Superior temporal gyrus (tissue), 1 donor: ENCODE measurements at regions not wholly inside any gene's neighbourhood (a gene's known extent, or its start where the extent isn't known, plus 50 kb on each side); places are given as distances from the start of the nearest gene placed in this dataset.

Experiments
- DNase-seq: peaks from one replicate; pipeline ENCODE4 v3.0.0-alpha.2; 2016; ENCODE audit errors: extremely low spot score

DNA sequence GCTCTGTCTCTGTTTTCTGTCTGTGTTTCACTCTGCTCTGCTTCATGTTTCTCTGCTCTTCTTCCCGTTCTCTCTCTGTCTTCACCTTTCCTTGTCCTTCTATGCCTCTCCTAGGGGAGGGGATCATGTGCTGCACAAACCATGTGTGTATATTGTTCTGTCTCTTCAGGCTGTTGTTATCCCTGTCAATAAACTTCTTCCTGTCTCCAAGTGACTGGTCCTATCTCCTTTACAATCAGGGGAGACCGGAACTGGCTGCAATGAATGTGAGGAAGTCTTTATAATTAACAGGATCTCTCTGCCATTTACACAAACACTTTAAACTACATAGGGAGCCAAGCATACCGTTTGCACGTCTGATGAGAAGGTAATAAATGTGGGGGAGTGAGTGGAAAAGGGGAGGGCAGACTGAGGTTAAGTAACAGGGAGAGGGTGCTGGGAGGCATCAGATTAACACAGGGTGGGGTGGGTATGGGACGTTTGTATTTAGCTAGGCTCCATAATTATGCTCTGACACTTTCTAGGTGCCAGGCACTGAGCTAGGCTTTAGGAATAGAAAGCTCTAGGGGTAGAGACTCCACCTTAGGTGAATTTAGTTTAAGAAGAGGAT, 626.1 kb downstream of the DHX35 start:
- no peak for DNase-seq

DNA sequence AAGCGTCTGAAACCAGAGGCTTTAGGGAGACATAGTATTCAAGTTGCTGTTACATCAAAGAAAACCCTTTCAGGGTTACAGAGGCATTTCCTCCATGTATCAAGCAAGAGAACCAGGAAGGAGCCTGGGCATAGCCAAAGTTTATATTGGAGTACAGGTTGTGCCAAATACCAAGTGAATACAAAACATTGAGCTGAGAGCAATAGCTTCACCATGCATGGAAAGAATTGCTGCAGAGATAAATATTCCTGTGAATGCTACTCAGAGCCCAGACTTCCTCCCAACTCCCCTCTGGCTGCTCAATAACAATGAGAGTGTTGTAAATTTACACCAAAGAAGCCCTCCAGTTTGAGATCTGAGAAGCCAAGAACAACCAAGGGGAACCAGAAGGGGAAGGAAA, 618.9 kb downstream of the DHX35 start:
- DNase-seq, result no peak

DNA sequence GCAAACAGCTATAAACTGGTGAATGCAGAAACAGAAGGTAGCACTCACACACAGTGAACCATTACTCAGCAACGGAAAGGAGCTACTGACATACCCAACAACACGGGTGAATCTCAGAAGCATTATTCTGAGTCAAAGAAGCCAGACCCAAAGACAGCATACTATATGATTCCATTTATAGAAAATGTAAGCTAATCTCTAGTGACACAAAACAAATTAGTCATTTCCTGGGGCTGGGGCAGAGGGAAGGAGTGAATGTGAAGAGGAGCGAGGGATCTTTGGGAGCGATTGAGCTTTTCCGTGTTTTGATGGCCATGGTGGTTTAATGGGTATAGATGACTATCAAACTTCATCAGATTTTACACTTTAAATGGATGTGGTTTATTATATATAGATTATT, 614.6 kb downstream of the DHX35 start:
- DNase-seq, result no peak

DNA sequence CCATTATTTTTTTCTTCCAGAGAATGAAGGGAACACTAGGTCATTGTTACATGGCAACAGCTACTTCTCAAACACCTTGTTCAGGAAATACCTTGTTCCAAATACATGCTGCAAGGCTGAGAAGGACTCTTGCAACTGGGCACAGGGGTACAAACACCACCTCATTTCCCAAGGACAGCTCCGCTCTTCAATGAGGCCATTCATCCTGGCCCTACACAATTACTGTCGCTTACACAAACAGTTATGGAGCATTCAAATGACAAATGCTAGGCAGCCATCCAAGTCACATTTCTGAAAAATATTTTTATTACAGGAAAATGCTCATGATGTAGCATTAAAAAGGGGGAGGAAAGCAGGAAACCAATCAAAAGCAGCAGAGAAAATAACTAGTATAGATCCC, 611.9 kb downstream of the DHX35 start:
- DNase-seq, result no peak

DNA sequence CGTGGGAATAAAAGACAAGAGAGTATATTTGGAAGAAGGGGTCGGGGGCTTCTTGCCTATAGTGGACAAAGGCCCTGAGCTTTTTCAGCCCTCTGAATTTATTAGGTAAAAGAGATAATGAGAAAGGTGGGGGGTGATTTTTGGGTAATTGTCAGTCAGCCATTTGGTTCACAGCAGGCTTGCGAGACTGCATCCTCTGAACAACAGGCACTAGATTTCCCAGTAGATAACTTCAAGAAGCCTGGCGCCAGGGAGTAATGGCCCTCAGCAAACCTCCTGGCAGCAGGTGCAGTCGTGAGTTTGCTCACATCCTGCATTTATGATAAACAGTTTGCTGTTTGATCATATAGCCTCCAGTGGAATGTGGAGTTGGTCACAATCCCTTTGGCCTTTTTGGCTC, 609.0 kb downstream of the DHX35 start:
- DNase-seq, result no peak

DNA sequence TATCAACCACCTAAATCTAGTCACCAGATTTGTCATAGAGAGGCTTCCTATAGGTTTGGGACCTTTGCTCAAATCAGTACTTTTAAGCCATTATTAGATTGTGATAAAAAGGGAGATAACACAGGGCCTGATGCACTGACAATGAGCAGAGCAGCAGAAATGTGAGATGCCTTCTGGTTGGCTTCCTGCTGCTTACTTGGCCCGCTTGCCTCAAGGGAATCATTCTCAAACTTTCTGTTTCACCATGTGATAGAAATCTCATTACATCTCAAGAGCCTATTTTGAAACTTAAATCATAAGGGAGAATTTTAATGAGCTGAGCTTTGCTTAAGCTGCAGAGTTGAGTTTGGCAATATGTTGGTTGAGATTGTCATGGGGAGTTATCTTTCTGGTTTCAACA, 606.0 kb downstream of the DHX35 start:
- no peak for DNase-seq

- DNase-seq, result no peak
Measured at GRCh38 chr20:39563349-39563748, 601.2 kb downstream of the DHX35 start.

GRCh38 chr20:39554341-39554740, 592.2 kb downstream of the DHX35 start:
- DNase-seq, result no peak

GRCh38 chr20:39553120-39553519, 591.0 kb downstream of the DHX35 start:
- no peak for DNase-seq

DNA sequence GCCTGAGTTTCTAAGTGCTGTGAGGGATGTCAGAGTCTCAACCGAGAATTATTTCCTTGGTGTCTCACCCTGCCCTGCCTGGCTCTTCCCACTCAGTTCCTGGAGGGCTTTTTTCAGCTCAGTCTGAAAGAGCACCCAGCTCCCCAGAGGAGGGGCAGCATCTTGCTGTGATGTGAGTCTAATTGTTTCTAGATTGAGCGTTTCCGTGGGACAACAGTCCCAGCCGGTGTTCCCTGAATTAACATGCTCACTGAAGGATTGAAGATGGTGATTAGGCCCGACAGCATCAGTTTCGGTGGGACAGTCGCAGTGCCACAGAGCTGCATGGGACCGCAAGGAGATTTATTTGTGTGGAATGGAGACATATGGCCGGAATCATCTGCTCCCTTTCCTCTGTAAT, 587.6 kb downstream of the DHX35 start:
- DNase-seq, result no peak

GRCh38 chr20:39547546-39548408, 585.6 kb downstream of the DHX35 start:
- DNase-seq, result no peak

- DNase-seq, result no peak
Measured at GRCh38 chr20:39541136-39541803, 579.1 kb downstream of the DHX35 start.

DNA sequence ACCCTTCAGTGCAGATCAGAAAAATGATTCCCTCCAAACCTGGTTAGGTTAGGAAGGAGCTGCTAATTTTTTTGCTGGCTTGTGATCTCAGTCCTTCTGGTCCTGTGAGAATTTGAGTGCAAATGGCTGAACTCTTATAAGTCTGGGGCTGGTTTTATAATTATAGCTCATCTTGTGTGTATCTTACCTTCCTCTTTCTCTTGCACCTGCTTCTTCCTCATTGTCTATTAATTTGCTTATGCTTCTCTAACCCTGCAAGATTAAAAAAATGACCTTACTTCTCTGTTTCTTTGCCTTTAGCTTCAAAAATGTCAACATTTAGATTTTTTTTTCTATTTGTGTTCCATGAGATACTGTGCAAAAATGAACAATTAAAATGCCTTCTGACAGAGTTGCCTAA, 576.2 kb downstream of the DHX35 start:
- no peak for DNase-seq

- no peak for DNase-seq
Measured at GRCh38 chr20:39535301-39535700, 573.2 kb downstream of the DHX35 start.

DNA sequence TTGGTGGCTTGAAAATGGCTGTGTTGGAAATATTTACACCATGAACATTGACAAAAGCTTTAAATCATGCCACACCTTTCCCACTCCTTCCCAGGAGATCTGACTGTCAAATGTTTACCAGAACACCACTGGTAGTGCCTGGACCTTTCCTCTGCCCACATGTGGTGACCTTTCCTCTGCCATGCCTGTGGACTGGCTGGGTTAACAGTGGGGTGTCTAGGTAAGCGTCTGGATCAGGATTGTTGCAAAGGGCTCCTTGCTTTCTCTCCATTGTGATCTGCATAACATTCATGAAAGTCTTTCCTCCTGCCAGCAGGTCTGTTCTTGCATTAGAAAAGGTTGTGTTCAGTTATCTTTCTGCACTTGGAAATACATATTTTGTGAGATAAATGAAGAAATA, 572.7 kb downstream of the DHX35 start:
- no peak for DNase-seq

DNA sequence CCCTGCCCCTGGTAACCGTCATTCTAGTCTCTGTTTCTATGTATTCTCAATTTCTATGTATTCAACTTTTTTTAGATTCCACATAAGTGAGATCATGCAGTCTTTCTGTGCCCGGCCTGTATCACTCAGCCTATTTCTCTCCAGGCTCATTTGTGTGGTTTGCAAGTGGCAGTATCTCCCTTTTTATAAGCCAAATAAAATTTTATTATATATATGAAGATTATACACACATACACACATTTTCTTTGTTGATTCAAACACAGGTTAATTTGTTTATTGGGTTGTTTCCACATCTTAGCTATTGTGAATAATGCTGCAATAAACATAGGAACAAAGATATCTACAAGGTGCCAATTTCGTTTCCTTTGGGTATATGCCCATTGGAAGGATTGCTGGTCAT, 571.7 kb downstream of the DHX35 start:
- no peak for DNase-seq

- DNase-seq, result no peak
Measured at GRCh38 chr20:39532205-39532604, 570.1 kb downstream of the DHX35 start.

- DNase-seq, result no peak
Measured at GRCh38 chr20:39528436-39528835, 566.3 kb downstream of the DHX35 start.

GRCh38 chr20:39524371-39524911, 562.3 kb downstream of the DHX35 start:
- no peak for DNase-seq

DNA sequence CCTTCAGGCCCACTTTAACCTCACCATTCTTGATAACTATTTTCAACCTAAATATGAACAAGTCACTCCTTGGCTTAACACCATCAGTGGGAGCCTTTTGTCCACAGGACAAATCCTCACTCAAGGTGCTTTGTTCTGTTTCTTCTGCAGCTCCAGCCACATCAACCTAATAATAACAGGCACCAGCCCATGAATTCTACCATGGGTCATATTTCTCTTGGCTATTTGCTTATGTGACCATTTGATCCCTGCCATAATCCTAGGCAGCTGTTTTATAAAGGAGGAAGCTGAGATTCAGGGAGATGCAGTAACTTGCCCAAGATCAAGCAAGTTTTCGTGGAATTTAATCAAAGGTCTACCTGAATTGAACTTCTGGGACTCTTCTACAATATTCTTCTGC, 561.3 kb downstream of the DHX35 start:
- DNase-seq, result no peak

DNA sequence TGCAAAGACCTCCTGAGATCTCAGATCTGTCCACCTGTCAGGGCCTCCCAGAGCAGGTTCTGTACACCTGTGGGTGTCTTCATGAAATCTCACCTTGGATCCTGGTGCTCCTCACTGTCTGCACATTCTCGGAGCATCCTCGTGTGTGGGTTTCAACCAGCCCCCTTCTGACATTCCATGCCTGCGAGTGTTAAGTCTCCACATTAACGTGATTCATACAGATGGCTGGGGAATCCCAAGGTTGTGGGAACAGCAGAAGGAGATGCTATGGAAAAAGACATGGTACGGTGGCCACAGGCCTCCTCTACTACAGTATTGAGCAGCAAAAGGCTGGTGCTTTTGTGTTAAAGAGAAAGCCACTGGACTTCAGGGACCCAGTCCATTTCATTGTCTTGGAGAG, 556.5 kb downstream of the DHX35 start:
- DNase-seq, result no peak

DNA sequence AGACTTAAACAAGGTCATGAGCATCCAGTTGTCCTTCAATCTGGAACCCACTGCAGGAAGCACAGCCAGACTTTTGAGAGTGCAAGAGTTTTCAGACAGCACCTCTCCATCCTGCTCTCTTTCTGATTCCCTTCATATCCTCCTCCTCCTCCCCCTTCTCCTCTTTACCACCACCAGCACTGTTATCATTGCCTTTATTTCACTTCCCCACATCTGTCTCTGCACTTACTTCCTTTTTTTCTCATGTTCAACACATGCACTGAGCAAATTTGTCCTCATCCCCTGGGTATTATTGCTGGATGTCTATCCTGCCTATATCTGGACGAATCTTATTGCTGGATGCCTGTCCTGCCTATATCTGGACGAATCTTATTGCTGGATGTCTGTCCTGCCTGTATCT, 554.8 kb downstream of the DHX35 start:
- DNase-seq, result no peak

GRCh38 chr20:39504710-39505094, 542.6 kb downstream of the DHX35 start:
- no peak for DNase-seq
